OCI-LY7 (cell line): ENCODE measurements at regions not wholly inside any gene's neighbourhood (a gene's known extent, or its start where the extent isn't known, plus 50 kb on each side); places are given as distances from the start of the nearest gene placed in this dataset.

ENCODE experiments used
- BruUV-seq: library from RNA; stranded (reverse); fragments of 400-500 nt; replicated peaks from 2 replicates; lab custom pipeline; 2021; lab: Mats Ljungman, UMichigan
- CTCF ChIA-PET: fragments of 300-600 bp; sonication (Branson Sonifier 250); formaldehyde crosslinking; loops from one replicate; lab custom pipeline; 2022; ENCODE audit warnings: antibody characterized with exemption; ENCODE audit not compliant: unreplicated experiment; lab: Charles Lee
- POLR2A ChIA-PET: fragments of 300-600 bp; sonication (Branson Sonifier 250); formaldehyde crosslinking; loops from one replicate; lab custom pipeline; 2022; ENCODE audit warnings: antibody characterized with exemption; lab: Charles Lee
- DNase-seq: peaks from one replicate; pipeline ENCODE4 v3.0.0-alpha.2; 2015; ENCODE audit warnings: low spot score
- H2AFZ ChIP-seq: fragments of 200-600 bp; sonication (generic), shearing (Covaris generic); 2 replicates; pipeline ENCODE4 v1.6.1; 2014; ENCODE audit warnings: mild to moderate bottlenecking, antibody characterized with exemption, low read length, moderate library complexity
- H3K27ac ChIP-seq: fragments of 200-600 bp; sonication (generic); 2 replicates; pipeline ENCODE4 v1.5.1; 2014; ENCODE audit warnings: mixed run types, low read depth, mild to moderate bottlenecking, moderate library complexity, low read length, inconsistent platforms; ENCODE audit not compliant: poor library complexity, severe bottlenecking
- H3K36me3 ChIP-seq: fragments of 200-600 bp; sonication (generic); 2 replicates; pipeline ENCODE4 v1.6.1; 2014; ENCODE audit warnings: mild to moderate bottlenecking, antibody characterized with exemption, low read length, moderate library complexity, mixed read lengths; ENCODE audit not compliant: insufficient read depth
- H3K4me1 ChIP-seq: fragments of 200-600 bp; sonication (generic); 2 replicates; pipeline ENCODE4 v1.5.1; 2014; ENCODE audit warnings: mild to moderate bottlenecking, low read length; ENCODE audit not compliant: insufficient read depth, poor library complexity, severe bottlenecking
- H3K4me2 ChIP-seq: fragments of 200-600 bp; sonication (generic); 2 replicates; pipeline ENCODE4 v1.6.1; 2014; ENCODE audit warnings: mild to moderate bottlenecking, low read length
- H3K4me3 ChIP-seq: fragments of 200-600 bp; sonication (generic); 2 replicates; pipeline ENCODE4 v1.5.1; 2014; ENCODE audit warnings: mild to moderate bottlenecking, low read depth, low read length; ENCODE audit not compliant: poor library complexity, severe bottlenecking
- H3K79me2 ChIP-seq: fragments of 200-600 bp; sonication (generic); 2 replicates; pipeline ENCODE4 v1.6.1; 2016; ENCODE audit warnings: low read depth, mild to moderate bottlenecking, low read length, moderate library complexity, mixed read lengths; ENCODE audit not compliant: insufficient read depth
- H3K9me2 ChIP-seq: fragments of 200-600 bp; sonication (generic); 2 replicates; pipeline ENCODE4 v1.6.1; 2016; ENCODE audit warnings: mild to moderate bottlenecking, low read length, mixed read lengths; ENCODE audit not compliant: insufficient read depth
- H3K9me3 ChIP-seq: fragments of 200-600 bp; sonication (generic); 2 replicates; pipeline ENCODE4 v1.6.1; 2014; ENCODE audit warnings: mild to moderate bottlenecking, mixed run types, low read length, mixed read lengths
- H4K20me1 ChIP-seq: fragments of 200-600 bp; sonication (generic); 2 replicates; pipeline ENCODE4 v1.6.1; 2014; ENCODE audit warnings: mild to moderate bottlenecking, antibody characterized with exemption, low read length, moderate library complexity, mixed read lengths; ENCODE audit not compliant: insufficient read depth
- CTCF ChIP-seq: fragments of 200-600 bp; sonication (generic); conservative IDR thresholded peaks from 2 replicates; pipeline ENCODE4 v1.5.1; 2014; ENCODE audit warnings: mild to moderate bottlenecking, antibody characterized with exemption, low read length, moderate library complexity, mixed read lengths
- EZH2phosphoT487 ChIP-seq: fragments of 200-600 bp; sonication (generic); IDR thresholded peaks from 2 replicates; pipeline ENCODE4 v1.6.1; 2018; ENCODE audit warnings: low read depth, borderline replicate concordance, mild to moderate bottlenecking, mixed run types, antibody characterized with exemption, low read length, moderate library complexity, mixed read lengths
- intact Hi-C: fragments of 100-400 bp; cut with micrococcal nuclease; formaldehyde crosslinking; loops from one replicate; pipeline ENCODE4 v1.10.0; 2022; ENCODE audit not compliant: unreplicated experiment

- Histone ChIP-seq H3K4me2 (no peak overlapping the region), H2AFZ (no peak overlapping the region), H3K9me2 (no peaks in the 10 kb centered on the region), H3K79me2 (no peaks in the 10 kb centered on the region), H3K27ac (no peak overlapping the region), H3K36me3 (no peaks in the 10 kb centered on the region), H3K9me3 (no peaks in the 10 kb centered on the region), H3K4me3 (no peak overlapping the region), H4K20me1 (no peaks in the 10 kb centered on the region), H3K4me1 (no peaks in the 10 kb centered on the region)
- ChIA-PET POLR2A (interaction anchor here (0.5 to 0.6 kb wide), 2 partner anchors 73 to 1053 kb away, joined by 3 read pairs; no protein-coding TSS in a partner anchor), CTCF (no interaction called here)
- no peak for TF ChIP-seq CTCF
- no peak for TF ChIP-seq EZH2phosphoT487
- BruUV-seq: no TSS peak
- DNase-seq: no peak
- intact Hi-C loops: no loop called here
Observed at GRCh38 chr13:21228738-21229137, 52.3 kb downstream of the MRPL57 start.

- Histone ChIP-seq H3K4me1 (no peaks in the 10 kb centered on the region), H4K20me1 (no peaks in the 10 kb centered on the region), H3K36me3 (no peaks in the 10 kb centered on the region), H3K4me3 (no peak overlapping the region), H3K27ac (no peak overlapping the region), H3K79me2 (no peaks in the 10 kb centered on the region), H3K9me3 (no peaks in the 10 kb centered on the region), H3K9me2 (no peaks in the 10 kb centered on the region), H3K4me2 (no peak overlapping the region), H2AFZ (no peak overlapping the region)
- CTCF ChIA-PET: no interaction called here
- no peak for TF ChIP-seq EZH2phosphoT487
- no peak for TF ChIP-seq CTCF
- POLR2A ChIA-PET: interaction anchor here (0.6 kb wide), 1 partner anchor 139 kb away, joined by 3 read pairs; no protein-coding TSS in a partner anchor
- BruUV-seq: no TSS peak
- no peak for DNase-seq
- intact Hi-C loops: no loop called here
Observed at GRCh38 chr13:21229241-21230024, 53.0 kb downstream of the MRPL57 start.

- intact Hi-C loops: no loop called here
- TF ChIP-seq EZH2phosphoT487: no peak
- TF ChIP-seq CTCF: no peak
- ChIA-PET POLR2A (interaction anchor here (0.6 kb wide), 1 partner anchor 140 kb away, joined by 3 read pairs; no protein-coding TSS in a partner anchor), CTCF (no interaction called here)
- Histone ChIP-seq H3K36me3 (no peaks in the 10 kb centered on the region), H3K79me2 (no peaks in the 10 kb centered on the region), H3K4me2 (no peak overlapping the region), H3K4me1 (no peaks in the 10 kb centered on the region), H2AFZ (no peak overlapping the region), H3K27ac (no peak overlapping the region), H3K9me3 (no peaks in the 10 kb centered on the region), H3K9me2 (no peaks in the 10 kb centered on the region), H4K20me1 (no peaks in the 10 kb centered on the region), H3K4me3 (no peak overlapping the region)
- no TSS peak for BruUV-seq
- no peak for DNase-seq
Observed at GRCh38 chr13:21230516-21230915, 54.1 kb downstream of the MRPL57 start.
